ENCODE measurements at regions not wholly inside any gene's neighbourhood (a gene's known extent, or its start where the extent isn't known, plus 50 kb on each side); places are given as distances from the start of the nearest gene placed in this dataset.

DNA sequence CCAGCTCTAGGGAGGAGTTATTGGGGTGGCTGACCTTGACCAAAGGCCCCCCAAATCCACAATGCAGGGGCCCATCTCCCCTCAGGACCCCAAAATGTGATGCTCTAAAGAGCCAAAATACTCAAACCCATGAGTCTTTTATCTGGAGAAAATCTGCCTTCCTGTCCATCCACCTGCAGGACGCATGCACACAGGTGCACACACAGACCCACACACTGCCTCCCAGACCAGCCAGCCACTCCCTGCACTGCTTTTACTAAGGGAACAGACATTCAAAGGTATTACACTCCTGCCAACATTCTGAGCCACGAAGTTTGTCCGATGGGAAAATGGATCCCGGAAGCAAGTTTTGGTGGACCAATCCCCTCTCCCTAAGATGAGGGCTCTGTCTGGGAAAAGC, 76.1 kb upstream of the CDH5 start:
- no peak for TF ChIP-seq EZH2 (IDR thresholded peaks at IDR 0.05; ENCODE audit: insufficient read depth, low read length)
- TF ChIP-seq, protein P1, sequence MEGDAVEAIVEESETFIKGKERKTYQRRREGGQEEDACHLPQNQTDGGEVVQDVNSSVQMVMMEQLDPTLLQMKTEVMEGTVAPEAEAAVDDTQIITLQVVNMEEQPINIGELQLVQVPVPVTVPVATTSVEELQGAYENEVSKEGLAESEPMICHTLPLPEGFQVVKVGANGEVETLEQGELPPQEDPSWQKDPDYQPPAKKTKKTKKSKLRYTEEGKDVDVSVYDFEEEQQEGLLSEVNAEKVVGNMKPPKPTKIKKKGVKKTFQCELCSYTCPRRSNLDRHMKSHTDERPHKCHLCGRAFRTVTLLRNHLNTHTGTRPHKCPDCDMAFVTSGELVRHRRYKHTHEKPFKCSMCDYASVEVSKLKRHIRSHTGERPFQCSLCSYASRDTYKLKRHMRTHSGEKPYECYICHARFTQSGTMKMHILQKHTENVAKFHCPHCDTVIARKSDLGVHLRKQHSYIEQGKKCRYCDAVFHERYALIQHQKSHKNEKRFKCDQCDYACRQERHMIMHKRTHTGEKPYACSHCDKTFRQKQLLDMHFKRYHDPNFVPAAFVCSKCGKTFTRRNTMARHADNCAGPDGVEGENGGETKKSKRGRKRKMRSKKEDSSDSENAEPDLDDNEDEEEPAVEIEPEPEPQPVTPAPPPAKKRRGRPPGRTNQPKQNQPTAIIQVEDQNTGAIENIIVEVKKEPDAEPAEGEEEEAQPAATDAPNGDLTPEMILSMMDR (IDR thresholded peaks at IDR 0.05; ENCODE audit: insufficient read depth, low read depth, low read length), result no peak
